H9 (cell line): ENCODE measurements at regions not wholly inside any gene's neighbourhood (a gene's known extent, or its start where the extent isn't known, plus 50 kb on each side); places are given as distances from the start of the nearest gene placed in this dataset.

Experiments used
- DNase-seq: peaks from one replicate; pipeline ENCODE4 v3.0.0-alpha.2; 2017
- H2AFZ ChIP-seq: one replicate; pipeline ENCODE4 v1.6.1; 2013; ENCODE audit warnings: mild to moderate bottlenecking, low read length, control low read depth, moderate library complexity
- H2AK5ac ChIP-seq: 2 replicates; pipeline ENCODE4 v1.6.1; 2013; ENCODE audit warnings: low read length, control low read depth, mixed read lengths; ENCODE audit not compliant: insufficient read length
- H2BK120ac ChIP-seq: one replicate; pipeline ENCODE4 v1.6.1; 2013; ENCODE audit warnings: low read depth, mild to moderate bottlenecking, low read length, control low read depth, inconsistent platforms; ENCODE audit not compliant: poor library complexity, severe bottlenecking
- H2BK12ac ChIP-seq: 2 replicates; pipeline ENCODE4 v1.6.1; 2013; ENCODE audit warnings: low read length, control low read depth, mixed read lengths, low read depth; ENCODE audit not compliant: insufficient read length
- H2BK15ac ChIP-seq: 2 replicates; pipeline ENCODE4 v1.6.1; 2013; ENCODE audit warnings: low read depth, low read length, control low read depth
- H2BK20ac ChIP-seq: one replicate; pipeline ENCODE4 v1.6.1; 2013; ENCODE audit warnings: low read depth, mild to moderate bottlenecking, low read length, control low read depth, inconsistent platforms; ENCODE audit not compliant: poor library complexity, severe bottlenecking
- H2BK5ac ChIP-seq: 2 replicates; pipeline ENCODE4 v1.6.1; 2013; ENCODE audit warnings: low read length, control low read depth, mixed read lengths; ENCODE audit not compliant: insufficient read length
- H3K14ac ChIP-seq: 2 replicates; pipeline ENCODE4 v1.6.1; 2013; ENCODE audit warnings: low read length, control low read depth; ENCODE audit not compliant: insufficient read depth
- H3K18ac ChIP-seq: 2 replicates; pipeline ENCODE4 v1.6.1; 2013; ENCODE audit warnings: low read depth, mild to moderate bottlenecking, mixed read lengths, low read length, control low read depth; ENCODE audit not compliant: insufficient read length
- H3K23ac ChIP-seq: 2 replicates; pipeline ENCODE4 v1.6.1; 2013; ENCODE audit warnings: low read length, control low read depth, mixed read lengths, low read depth; ENCODE audit not compliant: insufficient read length
- H3K23me2 ChIP-seq: 2 replicates; pipeline ENCODE4 v1.6.1; 2013; ENCODE audit warnings: low read depth, mild to moderate bottlenecking, mixed read lengths, low read length, control low read depth; ENCODE audit not compliant: insufficient read length, poor library complexity, severe bottlenecking
- H3K27ac ChIP-seq: 2 replicates; pipeline ENCODE4 v1.5.1; 2013; ENCODE audit warnings: low read length, control low read depth, mixed read lengths, low read depth; ENCODE audit not compliant: insufficient read length
- H3K27me3 ChIP-seq: 2 replicates; pipeline ENCODE4 v1.6.1; 2013; ENCODE audit warnings: low read length, control low read depth, inconsistent platforms; ENCODE audit not compliant: insufficient read depth
- H3K4ac ChIP-seq: 2 replicates; pipeline ENCODE4 v1.6.1; 2013; ENCODE audit warnings: low read depth, mild to moderate bottlenecking, control low read depth, inconsistent platforms, low read length, moderate library complexity
- H3K4me1 ChIP-seq: 2 replicates; pipeline ENCODE4 v1.6.1; 2013; ENCODE audit warnings: low read length, control low read depth, inconsistent platforms; ENCODE audit not compliant: insufficient read depth
- H3K4me2 ChIP-seq: 2 replicates; pipeline ENCODE4 v1.6.1; 2013; ENCODE audit warnings: low read length, control low read depth, mixed read lengths; ENCODE audit not compliant: insufficient read length, insufficient read depth
- H3K56ac ChIP-seq: 2 replicates; pipeline ENCODE4 v1.6.1; 2013; ENCODE audit warnings: low read depth, mild to moderate bottlenecking, mixed read lengths, low read length, control low read depth; ENCODE audit not compliant: insufficient read length
- H3K79me1 ChIP-seq: 2 replicates; pipeline ENCODE4 v1.6.1; 2013; ENCODE audit warnings: low read depth, mild to moderate bottlenecking, moderate library complexity, low read length, control low read depth, inconsistent platforms; ENCODE audit not compliant: insufficient read depth, poor library complexity, severe bottlenecking
- H3K79me2 ChIP-seq: 2 replicates; pipeline ENCODE4 v1.6.1; 2013; ENCODE audit warnings: low read length, control low read depth, inconsistent platforms; ENCODE audit not compliant: insufficient read depth
- H3K9ac ChIP-seq: 2 replicates; pipeline ENCODE4 v1.6.1; 2013; ENCODE audit warnings: low read length, control low read depth, mixed read lengths; ENCODE audit not compliant: insufficient read length; ENCODE audit errors: extremely low read depth
- H3K9me3 ChIP-seq: one replicate; pipeline ENCODE4 v1.6.1; 2013; ENCODE audit warnings: low read depth, low read length, inconsistent platforms; ENCODE audit not compliant: control insufficient read depth
- H3T11ph ChIP-seq: one replicate; pipeline ENCODE4 v1.6.1; 2013; ENCODE audit warnings: mild to moderate bottlenecking, low read length, control low read depth, inconsistent platforms
- H4K20me1 ChIP-seq: one replicate; pipeline ENCODE4 v1.6.1; 2013; ENCODE audit not compliant: control insufficient read depth, insufficient read length, insufficient read depth
- H4K5ac ChIP-seq: 2 replicates; pipeline ENCODE4 v1.6.1; 2013; ENCODE audit warnings: low read depth, mild to moderate bottlenecking, mixed read lengths, low read length, control low read depth; ENCODE audit not compliant: insufficient read length
- H4K8ac ChIP-seq: replicated peaks from 2 replicates; pipeline ENCODE4 v1.6.1; 2013; ENCODE audit warnings: low read length, control low read depth, mixed read lengths, low read depth; ENCODE audit not compliant: insufficient read length
- H4K91ac ChIP-seq: 2 replicates; pipeline ENCODE4 v1.6.1; 2013; ENCODE audit warnings: low read depth, mild to moderate bottlenecking, moderate library complexity, mixed read lengths, low read length, control low read depth; ENCODE audit not compliant: insufficient read length
- H3K27ac Mint-ChIP-seq, 3 experiments: 2 replicates in 2 of 3; 3 replicates in 1 of 3; pipeline ENCODE4 v1.8.0; 2020 to 2021; ENCODE audit warnings: mixed read lengths in 3 of 3, mild to moderate bottlenecking in 1 of 3, moderate library complexity in 1 of 3
- H3K27me3 Mint-ChIP-seq: 2 replicates; pipeline ENCODE4 v1.8.0; 2021; ENCODE audit warnings: low read depth, mild to moderate bottlenecking, moderate library complexity, mixed read lengths
- H3K36me3 Mint-ChIP-seq, 3 experiments: 2 replicates in 2 of 3; 3 replicates in 1 of 3; pipeline ENCODE4 v1.8.0; 2020 to 2021; ENCODE audit warnings: low read depth in 3 of 3, mixed read lengths in 3 of 3; ENCODE audit not compliant: insufficient read depth in 1 of 3
- H3K4me1 Mint-ChIP-seq, 2 experiments: 2 replicates each; pipeline ENCODE4 v1.8.0; 2020; ENCODE audit warnings: mixed read lengths in 2 of 2
- H3K4me3 Mint-ChIP-seq, 2 experiments: 2 replicates in 1 of 2; 3 replicates in 1 of 2; pipeline ENCODE4 v1.8.0; 2020 to 2021; ENCODE audit warnings: mild to moderate bottlenecking in 2 of 2, mixed read lengths in 2 of 2, moderate library complexity in 1 of 2
- H3K9me3 Mint-ChIP-seq, 2 experiments: 2 replicates in 1 of 2; 3 replicates in 1 of 2; pipeline ENCODE4 v1.8.0; 2020; ENCODE audit warnings: mild to moderate bottlenecking in 2 of 2, mixed read lengths in 2 of 2, moderate library complexity in 1 of 2
- CTCF ChIP-seq: fragments of 200-600 bp; sonication (generic); conservative IDR thresholded peaks from 3 replicates; pipeline ENCODE4 v1.8.0; 2021; ENCODE audit warnings: antibody characterized with exemption, mild to moderate bottlenecking
- WGBS: extraction: QIAGEN DNeasy Blood & Tissue Kit; methylation state at CpG from one replicate; pipeline ENCODE4 v1.1.7; 2013; ENCODE audit warnings: missing lambda C conversion rate, low lambda C conversion rate, mixed read lengths; ENCODE audit not compliant: insufficient read length; ENCODE audit errors: extremely low coverage; 5-methylcytosine and 5-hydroxymethylcytosine counted together

- Histone ChIP-seq H3K4ac (no peak overlapping the region), H3K23ac (no peak overlapping the region), H4K5ac (no peak overlapping the region), H3K27me3 (no peaks in the 10 kb centered on the region), H4K20me1 (no peaks in the 10 kb centered on the region), H2BK12ac (no peak overlapping the region), H3K9ac (no peak overlapping the region), H2BK5ac (no peak overlapping the region), H2AFZ (no peak overlapping the region), H2BK120ac (no peak overlapping the region), H4K91ac (no peak overlapping the region), H2BK20ac (no peak overlapping the region), H2AK5ac (no peak overlapping the region), H3K18ac (no peak overlapping the region), H3K14ac (no peak overlapping the region), H3K23me2 (no peaks in the 10 kb centered on the region), H4K8ac (no peak overlapping the region), H3T11ph (no peak overlapping the region), H2BK15ac (no peak overlapping the region), H3K4me2 (no peak overlapping the region), H3K9me3 (peaks cover 13% of the 10 kb centered on the region), H3K79me1 (no peaks in the 10 kb centered on the region), H3K56ac (no peak overlapping the region), H3K27ac (no peak overlapping the region), H3K79me2 (no peaks in the 10 kb centered on the region), H3K4me1 (no peaks in the 10 kb centered on the region)
- H3K4me1 Mint-ChIP-seq, result peaks cover 2 to 11% of the 10 kb centered on the region in 2 experiments; a peak in 2 of 4 replicates
- H3K4me3 Mint-ChIP-seq, result no peak overlapping the region
- peaks cover 24 to 31% of the 10 kb centered on the region in 2 experiments for H3K9me3 Mint-ChIP-seq
- no peak for TF ChIP-seq CTCF
- H3K27me3 Mint-ChIP-seq, result peaks cover 2% of the 10 kb centered on the region; the same call in 1 of the 2 replicates
- DNase-seq, result no peak
- H3K27ac Mint-ChIP-seq, result no peak overlapping the region
- H3K36me3 Mint-ChIP-seq, result peaks cover 12 to 23% (median 18%) of the 10 kb centered on the region in 3 experiments
- WGBS, result no CpG with 5 or more reads among the region's 4 CpGs
Observed at GRCh38 chr1:244305776-244306341, 145.8 kb downstream of the ADSS2 start.
